HG02870 (cell line): ENCODE measurements at regions not wholly inside any gene's neighbourhood (a gene's known extent, or its start where the extent isn't known, plus 50 kb on each side); places are given as distances from the start of the nearest gene placed in this dataset.

ENCODE experiments used
- ATAC-seq: cut with Tn5 transposase; IDR thresholded peaks from one replicate; pipeline ENCODE4 v1.9.1; 2021; ENCODE audit warnings: mild to moderate bottlenecking, moderate library complexity; ENCODE audit not compliant: unreplicated experiment

GRCh38 chr2:222146488-222146887, 152.3 kb downstream of the PAX3 start:
- no peak for ATAC-seq

- no peak for ATAC-seq
Observed at GRCh38 chr2:222142027-222142426, 156.8 kb downstream of the PAX3 start.

- ATAC-seq = no peak
Observed at GRCh38 chr2:222136106-222136630, 162.6 kb downstream of the PAX3 start.

GRCh38 chr2:222134654-222135053, 164.1 kb downstream of the PAX3 start:
- ATAC-seq = no peak

- no peak for ATAC-seq
Observed at GRCh38 chr2:222133897-222134296, 164.9 kb downstream of the PAX3 start.

- no peak for ATAC-seq
Observed at GRCh38 chr2:222130855-222131254, 167.9 kb downstream of the PAX3 start.

- no peak for ATAC-seq
Observed at GRCh38 chr2:222127660-222128059, 171.1 kb downstream of the PAX3 start.

GRCh38 chr2:222120933-222121332, 177.9 kb downstream of the PAX3 start:
- ATAC-seq = no peak

GRCh38 chr2:222115296-222115695, 183.5 kb downstream of the PAX3 start:
- no peak for ATAC-seq

GRCh38 chr2:222108957-222109585, 189.7 kb downstream of the PAX3 start:
- no peak for ATAC-seq

- ATAC-seq = no peak
Observed at GRCh38 chr2:222108497-222108896, 190.3 kb downstream of the PAX3 start.

GRCh38 chr2:222105046-222105445, 193.8 kb downstream of the PAX3 start:
- no peak for ATAC-seq

- ATAC-seq = no peak
Observed at GRCh38 chr2:222102575-222103349, 196.0 kb downstream of the PAX3 start.

- ATAC-seq = no peak
Observed at GRCh38 chr2:222100704-222101699, 197.8 kb downstream of the PAX3 start.

- ATAC-seq = no peak
Observed at GRCh38 chr2:222088561-222088960, 210.2 kb downstream of the PAX3 start.

GRCh38 chr2:222087998-222088397, 210.8 kb downstream of the PAX3 start:
- no peak for ATAC-seq

GRCh38 chr2:222082201-222082600, 216.6 kb downstream of the PAX3 start:
- no peak for ATAC-seq

GRCh38 chr2:222080141-222080540, 218.7 kb downstream of the PAX3 start:
- ATAC-seq = no peak

GRCh38 chr2:222076973-222077690, 221.7 kb downstream of the PAX3 start:
- ATAC-seq = no peak

GRCh38 chr2:222074674-222075073, 224.1 kb downstream of the PAX3 start:
- no peak for ATAC-seq
